Endothelial cell (in vitro differentiated cells): ENCODE measurements at regions not wholly inside any gene's neighbourhood (a gene's known extent, or its start where the extent isn't known, plus 50 kb on each side); places are given as distances from the start of the nearest gene placed in this dataset.

Experiments used
- DNase-seq: peaks from one replicate; pipeline ENCODE4 v3.0.0; 2021; ENCODE audit warnings: low spot score
- H3K27ac Mint-ChIP-seq: one replicate; pipeline ENCODE4 v1.8.0; 2021; ENCODE audit warnings: mixed read lengths, inconsistent platforms; ENCODE audit not compliant: unreplicated experiment
- H3K27me3 Mint-ChIP-seq: one replicate; pipeline ENCODE4 v1.8.0; 2021; ENCODE audit warnings: mild to moderate bottlenecking, moderate library complexity, mixed read lengths, inconsistent platforms; ENCODE audit not compliant: unreplicated experiment
- H3K36me3 Mint-ChIP-seq: one replicate; pipeline ENCODE4 v1.8.0; 2021; ENCODE audit warnings: mild to moderate bottlenecking, low read depth, mixed read lengths, inconsistent platforms; ENCODE audit not compliant: unreplicated experiment
- H3K4me1 Mint-ChIP-seq: one replicate; pipeline ENCODE4 v1.8.0; 2021; ENCODE audit warnings: mild to moderate bottlenecking, mixed read lengths, inconsistent platforms; ENCODE audit not compliant: unreplicated experiment
- H3K4me3 Mint-ChIP-seq: one replicate; pipeline ENCODE4 v1.8.0; 2021; ENCODE audit warnings: mild to moderate bottlenecking, mixed read lengths, inconsistent platforms; ENCODE audit not compliant: unreplicated experiment
- H3K9me3 Mint-ChIP-seq: one replicate; pipeline ENCODE4 v1.8.0; 2021; ENCODE audit warnings: mixed read lengths, inconsistent platforms; ENCODE audit not compliant: unreplicated experiment
- TF ChIP-seq, protein P1 (sequence below): fragments of 200-600 bp; sonication (generic); IDR thresholded peaks from one replicate; pipeline ENCODE4 v1.5.0; 2021; ENCODE audit warnings: antibody characterized with exemption; ENCODE audit not compliant: unreplicated experiment

DNA sequence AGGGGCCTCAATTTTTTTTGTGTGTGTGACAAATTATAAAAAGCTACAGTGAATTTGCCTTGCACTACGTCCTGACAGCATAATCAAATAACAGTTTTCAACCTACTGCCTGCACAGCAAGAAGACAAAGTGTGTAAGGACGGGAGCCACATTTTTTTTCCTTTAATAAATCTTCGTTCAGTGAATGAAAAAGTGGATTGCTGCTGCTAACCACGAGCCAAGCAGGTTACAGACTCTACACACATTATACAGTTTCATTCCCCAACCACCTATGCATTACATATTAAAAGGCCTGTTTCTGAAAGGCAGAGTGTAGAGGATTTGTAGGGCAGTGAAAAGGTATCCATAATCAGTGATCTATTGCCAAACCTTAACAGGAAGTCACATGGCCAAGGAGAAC is 570.0 kb upstream of the BTBD3 start:
- Mint-ChIP-seq H3K4me3 (no peak overlapping the region), H3K4me1 (no peaks in the 10 kb centered on the region), H3K36me3 (no peaks in the 10 kb centered on the region), H3K9me3 (no peaks in the 10 kb centered on the region), H3K27ac (no peak overlapping the region), H3K27me3 (no peaks in the 10 kb centered on the region)
- TF ChIP-seq, protein P1, sequence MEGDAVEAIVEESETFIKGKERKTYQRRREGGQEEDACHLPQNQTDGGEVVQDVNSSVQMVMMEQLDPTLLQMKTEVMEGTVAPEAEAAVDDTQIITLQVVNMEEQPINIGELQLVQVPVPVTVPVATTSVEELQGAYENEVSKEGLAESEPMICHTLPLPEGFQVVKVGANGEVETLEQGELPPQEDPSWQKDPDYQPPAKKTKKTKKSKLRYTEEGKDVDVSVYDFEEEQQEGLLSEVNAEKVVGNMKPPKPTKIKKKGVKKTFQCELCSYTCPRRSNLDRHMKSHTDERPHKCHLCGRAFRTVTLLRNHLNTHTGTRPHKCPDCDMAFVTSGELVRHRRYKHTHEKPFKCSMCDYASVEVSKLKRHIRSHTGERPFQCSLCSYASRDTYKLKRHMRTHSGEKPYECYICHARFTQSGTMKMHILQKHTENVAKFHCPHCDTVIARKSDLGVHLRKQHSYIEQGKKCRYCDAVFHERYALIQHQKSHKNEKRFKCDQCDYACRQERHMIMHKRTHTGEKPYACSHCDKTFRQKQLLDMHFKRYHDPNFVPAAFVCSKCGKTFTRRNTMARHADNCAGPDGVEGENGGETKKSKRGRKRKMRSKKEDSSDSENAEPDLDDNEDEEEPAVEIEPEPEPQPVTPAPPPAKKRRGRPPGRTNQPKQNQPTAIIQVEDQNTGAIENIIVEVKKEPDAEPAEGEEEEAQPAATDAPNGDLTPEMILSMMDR: no peak
- no peak for DNase-seq

- no peaks in the 10 kb centered on the region for H3K9me3 Mint-ChIP-seq
- TF ChIP-seq, protein P1: no peak
- H3K4me3 Mint-ChIP-seq: no peak overlapping the region
- H3K27ac Mint-ChIP-seq: no peak overlapping the region
- DNase-seq: no peak
- H3K36me3 Mint-ChIP-seq: no peaks in the 10 kb centered on the region
- no peaks in the 10 kb centered on the region for H3K4me1 Mint-ChIP-seq
- H3K27me3 Mint-ChIP-seq: no peaks in the 10 kb centered on the region
These were observed 567.3 kb upstream of the BTBD3 start for GRCh38 chr20:11350126-11351005.

GRCh38 chr20:11352041-11352440 is 565.7 kb upstream of the BTBD3 start:
- no peak for DNase-seq
- Mint-ChIP-seq H3K36me3 (no peaks in the 10 kb centered on the region), H3K27me3 (no peaks in the 10 kb centered on the region), H3K27ac (no peak overlapping the region), H3K4me3 (no peak overlapping the region), H3K4me1 (no peaks in the 10 kb centered on the region), H3K9me3 (no peaks in the 10 kb centered on the region)
- TF ChIP-seq, protein P1: no peak

DNA sequence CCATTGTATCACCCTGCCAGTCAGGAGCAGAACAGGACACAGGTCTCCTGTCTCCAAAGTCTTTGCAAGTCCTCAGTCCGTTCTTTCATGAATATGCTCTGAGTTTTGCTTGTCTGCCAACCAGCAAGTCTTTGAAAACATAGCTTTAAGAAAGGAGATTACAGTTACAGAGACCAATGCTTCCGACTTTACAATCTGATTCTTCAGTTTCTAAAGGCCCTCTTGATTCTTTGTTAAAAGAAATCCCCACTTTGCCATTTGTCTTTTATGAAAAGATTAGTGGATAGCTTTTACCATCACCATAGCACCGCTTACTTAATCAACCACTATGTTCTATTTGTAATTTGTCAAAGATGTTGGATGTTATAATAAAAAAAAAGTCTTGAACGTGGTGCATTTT is 562.8 kb upstream of the BTBD3 start:
- peaks cover 1% of the 10 kb centered on the region for H3K27me3 Mint-ChIP-seq
- H3K4me3 Mint-ChIP-seq: no peak overlapping the region
- no peaks in the 10 kb centered on the region for H3K4me1 Mint-ChIP-seq
- TF ChIP-seq, protein P1: no peak
- H3K9me3 Mint-ChIP-seq: no peaks in the 10 kb centered on the region
- no peak overlapping the region for H3K27ac Mint-ChIP-seq
- H3K36me3 Mint-ChIP-seq: no peaks in the 10 kb centered on the region
- no peak for DNase-seq

DNA sequence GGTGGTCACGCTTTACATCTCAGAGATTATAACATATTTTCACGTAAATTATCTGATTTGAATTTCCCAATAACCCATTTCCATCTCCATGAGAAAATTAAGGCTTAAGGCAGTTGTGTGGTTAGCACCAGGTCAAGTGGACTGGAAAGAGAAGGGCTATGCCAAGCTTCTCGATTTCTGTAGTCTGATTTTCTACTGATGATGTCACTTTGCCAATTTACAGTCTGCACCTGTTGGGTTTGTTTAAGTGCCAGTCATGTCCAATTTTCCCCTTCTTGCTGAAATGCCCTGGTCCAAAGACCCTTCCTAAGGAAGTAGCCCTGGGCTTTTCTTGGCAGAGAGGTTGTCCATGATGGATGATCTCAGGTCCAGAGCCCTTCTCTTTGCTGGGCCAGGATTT is 562.3 kb upstream of the BTBD3 start:
- no peaks in the 10 kb centered on the region for H3K4me1 Mint-ChIP-seq
- H3K27me3 Mint-ChIP-seq: peaks cover 1% of the 10 kb centered on the region
- no peak for DNase-seq
- no peaks in the 10 kb centered on the region for H3K36me3 Mint-ChIP-seq
- TF ChIP-seq, protein P1: no peak
- no peak overlapping the region for H3K4me3 Mint-ChIP-seq
- no peak overlapping the region for H3K27ac Mint-ChIP-seq
- H3K9me3 Mint-ChIP-seq: no peaks in the 10 kb centered on the region
